ENCODE measurements at regions not wholly inside any gene's neighbourhood (a gene's known extent, or its start where the extent isn't known, plus 50 kb on each side); places are given as distances from the start of the nearest gene placed in this dataset.

DNA sequence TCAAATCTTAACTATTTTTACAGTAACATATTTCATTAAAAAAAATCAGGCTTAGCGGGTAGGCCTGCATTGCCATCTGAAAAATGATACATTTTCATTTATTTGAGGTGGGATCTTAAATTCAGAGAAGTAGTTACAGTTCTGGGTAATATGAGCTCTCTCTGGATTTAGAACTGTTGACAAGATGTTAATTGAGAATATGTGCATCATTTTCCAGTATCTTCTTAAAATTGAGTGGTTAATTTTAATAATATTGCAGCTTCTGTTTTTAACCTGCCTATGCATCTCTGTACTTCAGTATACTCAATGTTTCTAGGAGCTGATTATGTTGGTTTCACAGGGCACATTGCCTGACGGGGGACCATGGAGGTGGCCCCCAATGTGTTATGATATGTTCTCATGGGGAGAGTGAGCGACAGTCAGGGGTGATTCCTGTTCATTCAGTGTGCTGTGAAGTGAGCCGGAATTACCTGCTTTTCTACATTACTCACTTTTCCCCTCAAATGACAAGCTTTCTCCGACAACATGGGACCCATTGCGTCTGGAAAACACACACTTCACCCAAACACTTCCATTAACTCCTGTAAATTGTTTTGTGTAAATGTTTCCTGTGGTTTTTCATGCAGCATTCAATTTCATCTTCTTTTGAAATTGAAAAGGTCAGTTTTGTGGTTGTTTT, 406.2 kb downstream of the MTX2 start:
- no peaks in the 10 kb centered on the region for H3K9me3 Mint-ChIP-seq
- DNase-seq (ENCODE audit: low spot score in 2 of 2) (no peak), ATAC-seq (no peak)
- H3K4me1 Mint-ChIP-seq: no peaks in the 10 kb centered on the region
- H3K27ac Mint-ChIP-seq: no peak overlapping the region
- no peaks in the 10 kb centered on the region for H3K36me3 Mint-ChIP-seq
- no peak overlapping the region for H3K4me3 Mint-ChIP-seq

DNA sequence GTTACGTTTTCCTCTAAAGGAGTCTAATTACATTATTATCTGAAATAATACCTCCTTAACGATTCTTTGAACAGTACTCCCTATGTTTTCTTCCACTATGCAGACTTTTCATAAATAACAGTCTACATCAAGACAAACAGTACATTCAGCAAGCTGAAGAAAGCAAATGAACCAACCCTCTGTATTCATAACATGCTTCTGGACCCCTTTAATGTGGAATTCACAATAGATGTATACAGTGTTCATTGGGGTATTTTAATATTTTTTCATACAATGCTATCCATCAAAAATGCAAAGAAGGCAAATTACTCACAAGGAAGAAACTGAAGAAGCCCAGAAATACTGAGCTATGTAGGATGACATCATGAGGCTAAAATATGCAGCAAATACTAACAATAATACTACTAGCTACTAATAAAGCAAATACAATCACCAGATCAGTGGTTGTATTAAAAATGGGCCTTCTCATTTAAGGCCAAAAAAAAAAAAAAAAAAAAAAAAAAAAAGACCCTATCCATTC, 408.6 kb downstream of the MTX2 start:
- no peak overlapping the region for H3K4me3 Mint-ChIP-seq
- no peak overlapping the region for H3K27ac Mint-ChIP-seq
- H3K4me1 Mint-ChIP-seq: no peaks in the 10 kb centered on the region
- no peak for ATAC-seq
- no peaks in the 10 kb centered on the region for H3K36me3 Mint-ChIP-seq
- DNase-seq (ENCODE audit: low spot score in 2 of 2): no peak
- H3K9me3 Mint-ChIP-seq: no peaks in the 10 kb centered on the region

DNA sequence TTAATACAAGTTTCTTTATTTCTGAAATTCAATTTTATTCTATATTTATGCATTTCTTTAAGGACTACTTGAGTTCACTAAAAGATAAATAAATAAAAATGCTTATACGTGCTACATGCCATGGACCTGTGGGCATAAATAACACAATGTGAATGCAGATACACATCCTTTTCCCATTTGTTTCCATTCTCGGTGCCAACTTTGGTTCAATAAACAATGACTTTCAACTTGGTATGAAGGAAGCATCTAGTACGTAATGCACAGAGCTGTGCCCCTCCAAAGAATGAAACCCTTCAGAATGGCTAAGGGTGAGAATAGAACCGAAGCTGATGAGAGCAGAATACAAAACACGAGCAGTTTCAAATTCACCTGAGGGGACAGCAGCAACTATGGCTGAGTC, 409.3 kb downstream of the MTX2 start:
- Mint-ChIP-seq H3K9me3 (no peaks in the 10 kb centered on the region), H3K36me3 (no peaks in the 10 kb centered on the region), H3K4me1 (no peaks in the 10 kb centered on the region), H3K4me3 (no peak overlapping the region), H3K27ac (no peak overlapping the region)
- no peak for DNase-seq (ENCODE audit: low spot score in 2 of 2)
- ATAC-seq: no peak

DNA sequence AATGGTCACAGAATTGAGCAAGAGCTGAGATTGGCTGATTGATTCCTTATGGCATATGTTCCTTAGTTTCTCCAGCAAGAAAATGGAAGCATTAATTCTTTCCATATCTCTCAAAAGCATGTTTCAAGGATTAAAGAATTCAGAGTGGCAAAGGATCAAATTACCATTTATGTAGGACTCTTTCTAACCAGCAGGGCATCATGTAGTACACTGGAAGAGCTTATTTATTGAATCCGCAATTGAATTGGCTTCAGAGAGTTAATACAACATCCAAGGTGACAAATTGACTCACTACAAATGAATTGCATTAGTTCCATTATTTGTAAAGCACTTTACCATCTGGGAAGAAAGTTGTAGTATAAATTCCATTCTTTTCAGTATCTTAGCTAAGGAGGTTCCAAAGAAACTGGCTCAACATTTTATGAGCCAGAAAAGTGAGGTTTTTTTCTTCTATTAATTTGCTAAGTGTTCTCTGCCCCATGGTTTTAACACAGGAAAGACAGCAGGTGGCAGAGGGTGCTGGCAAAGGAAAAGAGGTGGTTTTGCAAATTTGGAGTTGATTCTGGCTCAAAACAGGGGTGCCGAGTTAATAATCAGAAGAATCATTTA, 409.9 kb downstream of the MTX2 start:
- Mint-ChIP-seq H3K4me3 (no peak overlapping the region), H3K9me3 (no peaks in the 10 kb centered on the region), H3K4me1 (no peaks in the 10 kb centered on the region), H3K27ac (no peak overlapping the region), H3K36me3 (no peaks in the 10 kb centered on the region)
- DNase-seq (ENCODE audit: low spot score in 2 of 2) (no peak), ATAC-seq (no peak)

DNA sequence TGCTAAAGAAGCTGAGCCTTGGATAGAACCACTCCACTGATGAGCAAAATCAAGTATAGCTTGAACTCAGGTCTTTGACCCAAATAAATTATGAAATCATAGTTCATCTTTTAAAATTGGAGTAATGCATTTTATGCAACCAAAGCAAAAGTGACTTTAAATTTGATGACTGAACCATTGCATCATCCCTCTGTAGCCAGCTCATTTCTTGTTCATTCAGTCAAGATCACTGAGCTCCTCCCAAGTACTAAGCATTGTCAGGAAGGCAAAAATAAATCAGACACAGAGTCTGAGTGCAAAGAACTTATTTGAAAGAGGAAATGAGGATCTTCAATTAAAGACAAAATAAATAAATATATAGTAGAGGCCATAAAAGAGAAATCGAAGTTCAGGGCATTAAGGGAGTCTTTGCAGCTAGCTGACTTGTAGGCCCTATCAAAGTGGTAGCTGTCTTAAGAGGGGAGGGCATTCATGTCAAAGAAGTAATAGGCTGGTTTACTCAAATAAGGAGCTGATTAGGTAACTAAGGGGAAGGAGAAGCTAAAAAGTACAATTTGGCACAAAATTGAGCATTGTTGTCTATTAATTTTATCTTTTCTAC, 411.8 kb downstream of the MTX2 start:
- H3K4me3 Mint-ChIP-seq: no peak overlapping the region
- H3K9me3 Mint-ChIP-seq: no peaks in the 10 kb centered on the region
- no peaks in the 10 kb centered on the region for H3K36me3 Mint-ChIP-seq
- ATAC-seq (no peak), DNase-seq (ENCODE audit: low spot score in 2 of 2) (no peak)
- no peaks in the 10 kb centered on the region for H3K4me1 Mint-ChIP-seq
- no peak overlapping the region for H3K27ac Mint-ChIP-seq

DNA sequence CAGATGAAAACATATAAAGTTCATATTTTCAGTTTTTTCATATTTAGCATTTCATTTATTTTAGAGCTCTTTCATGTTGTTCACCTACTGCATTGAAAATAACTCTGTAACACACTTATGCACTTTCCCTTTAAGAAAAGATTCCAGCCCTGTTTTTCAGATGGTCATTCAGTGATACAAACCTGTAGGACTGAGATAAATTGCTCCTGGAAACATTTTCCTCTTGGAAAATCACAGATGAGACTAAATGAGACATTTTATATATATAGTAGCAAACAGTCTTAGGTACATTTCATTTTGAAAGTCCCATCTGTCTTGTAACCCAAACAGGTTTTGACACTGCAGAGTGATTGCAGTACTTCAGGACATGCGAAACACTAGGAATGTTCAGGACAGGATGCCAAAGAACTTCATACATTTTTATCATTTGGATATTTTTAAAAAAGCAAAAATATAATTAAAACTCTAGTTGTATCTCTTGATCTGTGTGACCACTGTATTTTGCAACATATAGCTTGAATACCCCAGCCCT, 412.4 kb downstream of the MTX2 start:
- ATAC-seq (no peak), DNase-seq (ENCODE audit: low spot score in 2 of 2) (no peak)
- no peaks in the 10 kb centered on the region for H3K9me3 Mint-ChIP-seq
- no peak overlapping the region for H3K4me3 Mint-ChIP-seq
- no peaks in the 10 kb centered on the region for H3K36me3 Mint-ChIP-seq
- no peaks in the 10 kb centered on the region for H3K4me1 Mint-ChIP-seq
- H3K27ac Mint-ChIP-seq: no peak overlapping the region

DNA sequence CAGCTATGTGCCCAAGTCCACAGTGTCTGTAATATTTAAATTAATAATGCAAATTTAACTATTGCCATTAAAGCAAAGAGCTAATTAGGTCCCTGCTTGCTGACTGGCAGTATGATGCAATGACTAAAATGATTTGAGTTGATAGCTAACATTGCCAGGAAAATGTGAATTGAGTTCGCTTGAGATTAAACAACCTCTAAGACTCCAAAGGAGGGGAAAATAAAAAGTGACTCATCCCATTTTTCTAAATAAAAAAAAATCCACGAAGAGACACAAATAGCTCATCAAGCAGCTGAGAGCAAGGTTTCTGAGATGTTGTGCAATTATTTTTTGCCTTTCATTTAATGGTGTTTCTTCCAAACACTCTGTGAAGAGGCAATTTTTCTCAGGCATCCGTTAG, 413.0 kb downstream of the MTX2 start:
- Mint-ChIP-seq H3K4me3 (no peak overlapping the region), H3K36me3 (no peaks in the 10 kb centered on the region), H3K4me1 (no peaks in the 10 kb centered on the region), H3K27ac (no peak overlapping the region), H3K9me3 (no peaks in the 10 kb centered on the region)
- ATAC-seq (no peak), DNase-seq (ENCODE audit: low spot score in 2 of 2) (no peak)

DNA sequence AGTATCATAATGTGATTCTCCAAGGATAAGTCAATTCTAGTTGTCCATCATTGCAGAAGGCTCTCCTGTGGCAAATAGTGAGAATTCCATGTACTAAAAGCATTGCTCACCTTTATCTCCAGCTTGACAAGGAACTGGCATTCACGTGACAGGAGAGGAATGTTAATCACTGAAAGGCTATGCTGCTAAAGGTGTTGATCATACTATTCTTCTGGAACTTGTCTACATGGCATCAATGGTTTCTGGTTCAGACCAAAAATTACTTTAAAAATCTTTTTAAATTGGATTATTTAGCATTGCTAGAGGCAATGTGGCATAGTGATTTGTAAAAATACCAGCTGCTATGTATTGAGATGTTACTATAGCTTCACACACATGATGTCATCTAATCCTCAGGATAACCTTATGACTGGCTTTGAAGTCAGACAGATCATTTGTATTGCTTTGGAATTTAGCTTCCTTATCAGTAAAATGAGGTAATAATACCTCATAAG, 414.4 kb downstream of the MTX2 start:
- Mint-ChIP-seq H3K4me1 (no peaks in the 10 kb centered on the region), H3K9me3 (no peaks in the 10 kb centered on the region), H3K27ac (no peak overlapping the region), H3K36me3 (no peaks in the 10 kb centered on the region), H3K4me3 (no peak overlapping the region)
- DNase-seq (ENCODE audit: low spot score in 2 of 2) (no peak), ATAC-seq (no peak)

DNA sequence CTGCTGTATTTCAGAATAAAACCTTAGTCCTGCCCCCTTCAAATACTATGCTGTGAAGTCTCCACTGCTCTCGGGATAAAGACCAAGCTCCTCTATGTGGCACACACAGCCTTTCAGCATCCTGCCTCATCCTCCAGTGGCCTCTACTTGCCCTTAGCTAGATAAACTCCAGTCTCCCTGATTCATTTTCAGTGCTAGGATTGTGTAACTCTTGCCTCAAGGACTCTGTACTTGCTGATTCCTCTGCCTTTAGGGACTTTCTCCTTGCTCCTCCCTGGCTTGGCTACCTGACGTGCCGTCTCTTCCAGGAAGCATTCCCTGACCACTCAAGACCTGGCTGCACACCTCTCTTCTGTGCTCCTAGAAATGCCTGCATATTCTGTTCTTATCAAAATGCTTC, 416.7 kb downstream of the MTX2 start:
- Mint-ChIP-seq H3K27ac (no peak overlapping the region), H3K4me1 (no peaks in the 10 kb centered on the region), H3K36me3 (no peaks in the 10 kb centered on the region), H3K4me3 (no peak overlapping the region), H3K9me3 (no peaks in the 10 kb centered on the region)
- ATAC-seq: no peak
- DNase-seq (ENCODE audit: low spot score in 2 of 2): no peak

DNA sequence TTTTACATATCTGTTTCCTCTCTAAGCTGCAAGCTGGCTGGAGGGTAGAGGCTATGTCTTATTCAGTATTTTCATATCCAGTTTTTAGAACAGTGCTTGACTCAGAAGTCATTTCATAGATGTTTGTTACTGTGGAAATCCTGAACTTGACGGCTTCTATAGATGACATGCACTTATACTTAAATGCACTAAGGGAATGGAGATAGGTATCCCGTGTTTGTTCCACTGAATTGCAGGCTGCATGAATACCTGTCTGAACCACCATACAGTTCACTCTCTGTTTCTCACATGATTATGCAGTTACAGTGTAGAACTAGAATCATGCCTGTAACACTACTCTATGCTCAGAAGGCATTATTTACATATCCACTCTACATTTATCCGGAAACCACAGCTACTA, 417.1 kb downstream of the MTX2 start:
- no peak for DNase-seq (ENCODE audit: low spot score in 2 of 2)
- Mint-ChIP-seq H3K4me1 (no peaks in the 10 kb centered on the region), H3K36me3 (no peaks in the 10 kb centered on the region), H3K9me3 (no peaks in the 10 kb centered on the region), H3K27ac (no peak overlapping the region), H3K4me3 (no peak overlapping the region)
- ATAC-seq: peak; percentile 8

DNA sequence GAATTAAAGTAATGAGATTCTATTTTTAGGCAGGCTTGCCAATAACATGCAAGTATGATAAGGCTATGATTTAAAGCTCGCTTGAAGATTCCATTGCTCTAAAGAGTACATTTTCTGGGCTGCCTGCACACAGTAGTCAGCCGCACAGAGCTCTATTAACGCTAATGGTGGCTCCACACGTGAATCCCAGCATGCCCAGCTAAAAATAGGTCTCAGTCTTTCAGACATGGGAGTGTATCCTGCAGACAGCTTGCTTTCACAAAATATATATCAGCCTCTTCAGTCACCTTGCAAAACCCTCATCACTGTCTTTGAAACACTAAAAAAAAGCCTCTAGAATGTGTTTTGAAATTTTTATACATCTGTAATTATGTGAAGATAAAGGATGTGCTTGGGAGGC, 418.1 kb downstream of the MTX2 start:
- H3K4me3 Mint-ChIP-seq: no peak overlapping the region
- H3K9me3 Mint-ChIP-seq: no peaks in the 10 kb centered on the region
- DNase-seq (ENCODE audit: low spot score in 2 of 2) (no peak), ATAC-seq (no peak)
- no peaks in the 10 kb centered on the region for H3K36me3 Mint-ChIP-seq
- H3K27ac Mint-ChIP-seq: no peak overlapping the region
- H3K4me1 Mint-ChIP-seq: no peaks in the 10 kb centered on the region

DNA sequence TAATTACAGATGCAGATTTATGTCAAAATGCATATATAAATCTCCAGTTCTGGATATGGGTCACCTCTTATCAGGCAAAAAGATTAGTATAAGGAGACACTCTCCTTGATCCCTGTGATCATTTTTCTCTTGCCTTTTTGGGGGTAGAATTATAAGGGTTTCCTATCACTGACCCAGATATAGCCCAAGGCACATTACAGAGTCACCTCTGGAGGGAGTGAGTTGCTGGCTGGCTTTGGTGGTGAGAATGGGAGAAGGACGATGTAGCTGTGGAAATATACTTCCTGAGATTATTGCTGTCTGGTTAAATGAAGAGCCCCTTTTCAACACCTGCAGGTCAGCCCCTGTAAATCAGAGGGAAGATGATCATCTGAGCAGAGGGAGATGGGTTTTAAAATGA, 418.7 kb downstream of the MTX2 start:
- Mint-ChIP-seq H3K4me3 (no peak overlapping the region), H3K4me1 (no peaks in the 10 kb centered on the region), H3K36me3 (no peaks in the 10 kb centered on the region), H3K27ac (no peak overlapping the region), H3K9me3 (no peaks in the 10 kb centered on the region)
- DNase-seq (ENCODE audit: low spot score in 2 of 2) (no peak), ATAC-seq (no peak)

DNA sequence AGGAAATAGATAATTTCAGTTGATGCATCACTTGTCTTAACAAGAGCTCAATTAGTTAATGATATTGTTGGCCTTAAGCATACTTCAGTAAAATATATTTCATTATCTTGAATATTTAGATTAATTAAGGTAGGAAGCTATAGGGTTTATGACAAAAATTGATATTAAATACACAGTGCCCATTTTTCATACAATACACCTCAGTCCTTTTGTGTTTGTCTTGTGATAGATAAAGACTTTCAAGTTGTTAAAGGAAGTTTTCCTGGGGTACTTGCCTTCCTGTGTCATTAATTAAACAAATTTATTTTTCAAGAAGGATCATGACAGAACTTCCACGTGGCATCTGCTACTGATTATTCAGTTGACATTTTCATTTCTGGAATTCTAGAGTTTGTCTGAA, 420.5 kb downstream of the MTX2 start:
- Mint-ChIP-seq H3K4me3 (no peak overlapping the region), H3K4me1 (no peaks in the 10 kb centered on the region), H3K9me3 (no peaks in the 10 kb centered on the region), H3K27ac (no peak overlapping the region), H3K36me3 (no peaks in the 10 kb centered on the region)
- DNase-seq (ENCODE audit: low spot score in 2 of 2) (no peak), ATAC-seq (no peak)

DNA sequence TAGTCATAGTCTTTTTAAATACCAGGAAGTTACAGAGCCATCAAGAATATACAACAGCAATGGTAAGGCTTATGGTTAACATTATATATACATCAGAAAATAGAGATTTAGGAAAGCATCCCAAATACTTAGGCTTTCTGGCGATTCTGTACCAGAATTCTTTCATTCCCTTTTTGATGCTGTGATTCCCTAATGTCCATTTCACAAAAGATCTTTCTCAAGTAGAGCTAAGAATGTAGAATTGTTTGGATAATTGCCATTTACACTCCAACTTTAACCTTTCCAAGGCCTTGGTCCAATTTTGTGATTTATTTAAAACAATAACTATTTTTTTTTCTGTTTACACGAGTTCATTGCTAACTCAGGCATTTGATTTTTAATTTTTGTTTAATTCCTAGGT, 422.2 kb downstream of the MTX2 start:
- Mint-ChIP-seq H3K27ac (no peak overlapping the region), H3K4me1 (no peaks in the 10 kb centered on the region), H3K36me3 (no peaks in the 10 kb centered on the region), H3K9me3 (no peaks in the 10 kb centered on the region), H3K4me3 (no peak overlapping the region)
- no peak for DNase-seq (ENCODE audit: low spot score in 2 of 2)
- ATAC-seq: no peak

DNA sequence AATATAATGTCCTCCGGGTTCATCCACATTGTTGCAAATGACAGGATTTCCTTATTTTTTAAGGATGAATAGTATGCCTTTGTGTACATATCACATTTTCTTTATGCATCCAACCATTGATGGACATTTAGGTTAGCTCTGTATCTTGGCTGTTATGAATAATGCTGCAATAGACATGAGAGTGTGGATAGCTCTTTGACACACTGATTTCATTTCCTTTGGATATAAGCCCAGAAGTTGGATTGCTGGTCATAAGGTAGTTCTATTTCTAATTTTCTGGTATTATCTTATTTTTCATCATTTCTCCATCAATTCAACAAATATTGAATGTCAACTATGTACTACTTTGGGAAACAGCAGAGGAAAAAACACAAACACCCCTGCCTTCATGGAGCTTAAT, 423.3 kb downstream of the MTX2 start:
- ATAC-seq: no peak
- Mint-ChIP-seq H3K4me3 (no peak overlapping the region), H3K9me3 (no peaks in the 10 kb centered on the region), H3K4me1 (no peaks in the 10 kb centered on the region), H3K36me3 (no peaks in the 10 kb centered on the region), H3K27ac (no peak overlapping the region)
- no peak for DNase-seq (ENCODE audit: low spot score in 2 of 2)

DNA sequence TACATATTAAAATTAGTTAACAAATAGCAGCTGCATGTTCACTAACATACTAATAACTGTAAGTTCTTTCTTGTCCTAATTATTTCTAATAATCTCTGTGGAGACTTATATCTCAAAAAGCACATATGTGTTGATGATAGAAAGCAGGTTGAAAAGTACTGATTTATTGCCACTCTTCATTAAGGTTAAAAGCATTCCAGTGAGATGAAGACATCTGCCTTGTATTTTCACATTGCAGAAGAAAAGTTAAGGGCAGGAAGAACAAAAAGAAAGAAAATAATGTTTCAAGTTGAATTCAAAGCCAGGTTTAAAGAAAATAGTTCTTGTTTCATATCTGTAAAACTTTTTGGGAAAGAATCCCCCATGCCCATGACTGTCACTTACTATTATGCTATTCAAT, 429.9 kb downstream of the MTX2 start:
- ATAC-seq (no peak), DNase-seq (ENCODE audit: low spot score in 2 of 2) (no peak)
- no peak overlapping the region for H3K27ac Mint-ChIP-seq
- H3K36me3 Mint-ChIP-seq: no peaks in the 10 kb centered on the region
- no peaks in the 10 kb centered on the region for H3K4me1 Mint-ChIP-seq
- no peaks in the 10 kb centered on the region for H3K9me3 Mint-ChIP-seq
- no peak overlapping the region for H3K4me3 Mint-ChIP-seq

All from stimulated activated effector memory CD8-positive, alpha-beta T cell treated with anti-CD3 and anti-CD28 coated beads, Interleukin-12 subunit alpha, Interleukin-12 subunit beta, amount 100 ng/mL, for 72 hours (primary cell).